Astrocyte (in vitro differentiated cells and primary cell): ENCODE measurements at regions not wholly inside any gene's neighbourhood (a gene's known extent, or its start where the extent isn't known, plus 50 kb on each side); places are given as distances from the start of the nearest gene placed in this dataset.

Source experiments
- CTCF ChIP-seq: IDR thresholded peaks from 2 replicates; pipeline ENCODE4 v1.5.1; 2011; ENCODE audit warnings: low read depth, mild to moderate bottlenecking, inconsistent platforms, low read length, moderate library complexity; ENCODE audit not compliant: insufficient read depth
- EZH2 ChIP-seq: IDR thresholded peaks from 2 replicates; pipeline ENCODE4 v1.6.1; 2012; ENCODE audit warnings: mild to moderate bottlenecking, low read length, inconsistent platforms; ENCODE audit not compliant: insufficient read depth

DNA sequence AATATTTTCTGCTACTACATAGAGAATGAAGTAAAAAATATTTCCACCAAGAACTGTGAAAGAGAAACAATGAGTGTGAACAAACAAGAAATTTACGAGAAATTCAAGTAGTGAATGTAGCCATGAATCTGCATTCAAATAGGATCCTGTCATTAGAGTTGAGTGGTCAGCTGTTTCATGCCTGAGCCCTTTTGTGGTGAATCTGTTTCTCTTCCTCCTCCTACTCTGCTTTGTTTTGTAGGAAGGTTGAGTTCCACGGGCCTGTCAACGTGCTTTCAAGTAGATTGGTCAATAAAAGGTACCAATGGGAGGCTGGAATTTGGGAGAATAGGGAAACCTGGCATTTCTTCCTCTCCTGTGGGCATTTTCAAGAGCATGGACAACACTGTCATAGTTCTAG, 1749.6 kb upstream of the FLRT2 start:
- TF ChIP-seq CTCF (no peak), EZH2 (no peak)
